Activated CD4-positive, alpha-beta T cell treated with anti-CD3 and anti-CD28 coated beads, Interleukin-2, Interleukin-6, amounts not matched to agents 100 ng/mL and 50 ng/mL, durations not matched to agents 16 hours and 8 hours (primary cell): ENCODE measurements at regions not wholly inside any gene's neighbourhood (a gene's known extent, or its start where the extent isn't known, plus 50 kb on each side); places are given as distances from the start of the nearest gene placed in this dataset.
"Not testable (repeated sequence)": the region's sequence is repeated elsewhere in the genome, so short reads cannot be mapped to it uniquely, and the experiment has no call there.

ENCODE experiments used
- DNase-seq: peaks from one replicate; pipeline ENCODE4 v3.0.0-alpha.2; 2020

GRCh38 chr16:16887193-16887592, 508.3 kb downstream of the NPIPA7 start:
- DNase-seq, result no peak

DNA sequence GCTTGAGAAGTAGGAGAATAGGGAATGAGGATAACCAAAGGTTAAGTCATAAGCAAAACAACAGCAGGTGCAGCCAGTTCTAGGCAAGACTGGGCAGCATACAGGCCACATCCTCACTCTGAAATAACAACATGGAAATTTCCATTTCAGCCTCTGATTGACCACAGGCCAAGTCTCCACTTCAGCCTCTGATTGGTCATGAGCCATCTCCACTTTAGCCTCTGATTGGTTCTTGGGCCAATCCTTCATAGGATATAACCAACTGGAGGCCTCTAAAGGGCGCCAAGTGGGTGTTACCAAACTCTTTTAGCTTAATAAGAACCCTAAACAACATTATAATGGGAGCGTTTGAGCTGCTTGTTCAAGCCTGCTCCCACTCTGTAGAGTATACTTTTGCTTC, 512.0 kb downstream of the NPIPA7 start:
- no peak for DNase-seq

- DNase-seq, result no peak
These were observed 525.7 kb downstream of the NPIPA7 start for GRCh38 chr16:16904601-16905000.

DNA sequence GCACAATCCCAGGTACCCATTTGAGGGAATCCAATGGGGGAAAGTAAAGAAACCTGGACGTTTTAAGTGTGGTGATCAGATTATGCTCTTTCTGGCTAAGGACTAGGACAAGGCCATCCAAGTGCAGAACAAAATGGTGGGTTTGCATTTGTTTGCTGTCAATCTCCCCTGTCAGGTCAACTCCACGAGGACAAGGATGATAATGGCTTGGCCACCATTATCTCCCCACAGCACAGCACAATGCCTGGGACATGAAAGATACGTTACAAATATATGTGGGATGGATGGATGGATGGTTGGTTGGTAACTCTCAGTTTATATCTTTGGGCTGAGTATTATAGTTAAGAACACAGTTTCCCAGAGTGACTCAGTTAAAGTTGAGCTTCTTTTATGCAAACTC, 526.9 kb downstream of the NPIPA7 start:
- DNase-seq, result no peak

DNA sequence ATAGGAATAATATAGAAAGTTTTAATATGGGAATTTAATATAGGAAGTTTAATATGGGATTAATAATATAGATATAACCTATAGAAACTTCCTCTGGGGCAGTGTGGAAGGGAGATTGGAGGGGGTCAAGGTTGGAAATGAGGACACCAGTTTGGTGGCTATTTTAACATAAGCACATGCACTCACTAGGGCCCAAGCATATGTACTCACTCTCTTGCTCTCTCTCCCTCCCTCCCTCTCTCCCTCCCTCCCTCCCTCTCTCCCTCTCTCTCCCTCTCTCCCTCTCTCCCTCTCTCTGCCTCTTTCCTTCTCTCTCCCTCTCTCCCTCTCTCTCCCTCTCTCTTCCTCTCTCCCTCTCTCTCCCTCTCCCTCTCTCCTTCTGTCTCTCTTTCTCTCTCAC, 528.1 kb downstream of the NPIPA7 start:
- no peak for DNase-seq

- DNase-seq, result no peak
These were observed 529.1 kb downstream of the NPIPA7 start for GRCh38 chr16:16908077-16908476.

DNA sequence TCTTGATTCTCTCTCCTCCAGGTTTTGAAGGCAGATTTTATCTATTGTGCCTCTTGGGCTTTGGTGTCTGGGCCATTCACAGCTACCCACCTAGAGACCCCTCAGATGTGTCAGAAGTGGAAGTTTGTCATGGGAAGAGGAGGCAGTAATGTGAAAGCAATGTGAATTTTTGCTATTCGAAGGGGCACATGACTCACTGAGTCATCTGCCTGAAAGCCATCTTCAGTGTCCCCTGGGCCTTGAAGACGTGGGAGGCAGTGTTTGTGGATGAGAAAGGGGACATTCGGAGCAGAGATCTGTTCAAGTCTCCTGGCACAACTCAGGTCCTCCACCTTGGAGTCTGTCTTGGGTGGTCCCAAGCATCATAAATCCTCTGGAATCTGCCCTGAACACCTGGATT, 530.2 kb downstream of the NPIPA7 start:
- no peak for DNase-seq

DNA sequence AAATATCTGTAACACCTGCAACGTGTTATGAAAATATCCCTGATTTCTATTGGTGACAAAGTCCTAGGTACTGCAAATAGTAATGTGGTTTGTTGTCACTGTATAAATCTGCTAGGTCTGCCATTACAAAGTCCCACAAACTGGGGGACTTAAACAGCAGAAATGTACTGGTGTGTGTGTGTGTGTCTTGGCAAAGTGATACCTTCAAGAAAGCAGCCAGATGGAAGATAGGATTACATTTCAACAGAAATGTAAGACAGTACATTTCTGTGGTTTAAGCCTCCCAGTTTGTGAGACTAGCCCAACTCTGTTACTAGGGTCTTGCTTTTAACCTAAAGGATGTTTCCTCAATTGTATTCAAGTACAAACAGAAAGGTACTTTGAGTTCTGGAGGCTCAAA, 531.7 kb downstream of the NPIPA7 start:
- no peak for DNase-seq

DNA sequence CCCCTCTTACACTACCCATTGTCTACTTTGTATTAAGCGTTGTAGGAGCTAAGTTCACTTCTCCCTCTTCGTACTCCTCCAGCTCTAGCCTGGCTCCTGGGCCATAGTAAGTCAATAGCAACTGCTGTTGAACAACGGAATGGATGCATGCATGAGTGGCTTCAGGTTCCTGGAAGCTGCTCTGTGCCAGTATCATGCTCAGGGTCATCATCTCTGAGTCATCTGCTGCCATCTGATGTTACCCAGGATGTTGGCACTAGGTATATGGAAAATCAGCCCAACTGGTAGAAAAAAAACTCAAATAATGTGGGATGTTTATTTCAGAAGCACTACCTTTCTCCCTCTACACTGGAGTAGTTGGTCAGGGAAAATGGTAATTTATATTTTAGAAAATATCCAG, 536.8 kb downstream of the NPIPA7 start:
- no peak for DNase-seq

DNA sequence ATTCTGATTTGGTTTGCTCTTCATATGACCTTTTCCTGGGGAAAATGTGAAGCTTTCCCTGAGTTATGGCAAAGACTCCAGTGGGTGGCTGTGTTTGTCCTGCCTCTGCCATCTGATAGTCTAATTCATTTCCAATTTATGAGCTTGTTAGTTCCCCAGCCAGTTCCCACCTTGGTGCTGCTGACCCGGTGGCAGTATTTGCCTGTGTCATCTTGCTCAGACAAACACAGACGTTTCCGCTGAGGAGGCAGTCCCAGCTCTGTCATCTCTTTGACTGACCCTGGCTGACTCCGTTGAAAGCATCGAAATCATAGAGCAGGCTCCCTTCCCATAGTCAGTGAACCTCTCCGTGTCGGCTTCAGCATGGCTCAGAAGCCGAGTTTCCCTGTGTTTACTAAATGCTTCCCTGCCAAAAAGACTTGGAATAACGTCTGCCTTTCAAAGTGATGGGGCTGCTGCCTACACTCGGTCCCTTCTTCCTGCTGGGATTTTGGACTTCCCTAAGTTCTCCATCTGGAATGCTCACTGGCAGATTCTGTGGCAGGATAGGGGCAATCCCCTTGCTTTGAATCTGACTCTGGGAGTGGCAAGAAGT, 538.3 kb downstream of the NPIPA7 start:
- DNase-seq, result no peak

GRCh38 chr16:16923479-16923878, 544.5 kb downstream of the NPIPA7 start:
- no peak for DNase-seq

- no peak for DNase-seq
These were observed 545.7 kb downstream of the NPIPA7 start for GRCh38 chr16:16924613-16925012.

DNA sequence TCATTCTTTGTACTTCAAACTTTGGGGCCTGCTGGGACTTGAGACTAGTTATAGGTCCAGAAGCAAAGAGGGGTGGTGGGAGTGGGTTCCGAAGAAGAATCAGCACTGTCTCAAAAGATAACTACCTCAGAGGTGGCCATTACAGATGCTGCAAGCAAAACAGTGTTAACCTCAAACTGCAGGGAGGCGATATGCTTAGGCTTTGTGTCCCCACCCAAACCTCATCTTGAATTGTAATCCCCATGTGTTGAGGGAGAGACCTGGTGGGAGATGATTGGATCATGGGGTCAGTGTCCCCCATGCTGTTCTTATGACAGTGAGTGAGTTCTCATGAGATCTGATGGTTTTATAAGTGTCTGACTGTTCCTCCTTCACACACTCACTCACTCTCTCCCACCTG, 545.3 kb downstream of the XYLT1 start:
- no peak for DNase-seq

DNA sequence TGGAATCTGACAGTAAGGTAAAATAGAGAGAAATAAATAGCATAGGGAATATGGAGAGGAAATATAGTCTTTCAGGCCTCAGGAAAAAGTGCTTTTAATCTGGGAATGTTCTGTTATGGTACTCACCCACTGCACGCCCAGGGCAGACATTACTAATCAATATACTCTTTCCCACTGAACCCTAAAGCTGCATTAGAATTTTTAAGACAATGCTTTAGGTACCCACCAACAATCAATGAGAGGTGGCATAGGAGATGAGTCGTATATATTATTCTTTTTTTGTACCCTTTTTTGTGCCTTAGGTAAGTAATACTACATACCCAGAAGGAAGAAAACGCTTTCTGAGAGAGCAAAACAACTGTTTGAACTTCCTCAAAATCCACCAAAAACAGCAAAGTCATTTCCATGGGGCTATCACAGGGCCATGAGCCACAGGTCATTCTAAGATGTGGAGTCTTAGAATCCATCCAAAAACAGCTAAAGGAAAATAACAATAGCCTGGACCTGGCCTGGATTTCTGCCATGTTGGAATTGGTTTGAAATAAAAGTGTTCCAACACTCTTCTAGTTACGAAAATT, 542.1 kb downstream of the XYLT1 start:
- DNase-seq, result no peak

- DNase-seq, result no peak
These were observed 540.3 kb downstream of the XYLT1 start for GRCh38 chr16:16930309-16931000.

DNA sequence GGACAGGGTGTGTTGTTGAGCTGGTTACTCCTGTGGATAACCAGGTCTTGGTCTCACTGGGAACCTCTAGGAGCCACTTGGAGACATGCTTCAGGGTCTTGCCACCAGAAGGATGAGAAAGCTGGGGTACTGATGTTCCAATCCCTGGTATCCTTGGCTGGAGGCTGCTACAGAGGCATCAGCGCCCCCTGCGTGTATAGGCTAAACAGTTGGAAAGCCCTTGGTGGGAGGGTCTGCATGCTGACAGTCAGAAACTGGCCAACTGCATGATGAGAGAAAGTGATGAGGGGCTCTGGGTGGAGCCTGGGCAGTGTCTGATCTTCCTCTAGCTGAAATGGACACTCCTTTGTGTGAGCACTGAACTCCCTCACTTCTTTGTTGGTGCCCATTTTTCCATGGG, 536.9 kb downstream of the XYLT1 start:
- no peak for DNase-seq

- no peak for DNase-seq
These were observed 536.1 kb downstream of the XYLT1 start for GRCh38 chr16:16934660-16935059.

DNA sequence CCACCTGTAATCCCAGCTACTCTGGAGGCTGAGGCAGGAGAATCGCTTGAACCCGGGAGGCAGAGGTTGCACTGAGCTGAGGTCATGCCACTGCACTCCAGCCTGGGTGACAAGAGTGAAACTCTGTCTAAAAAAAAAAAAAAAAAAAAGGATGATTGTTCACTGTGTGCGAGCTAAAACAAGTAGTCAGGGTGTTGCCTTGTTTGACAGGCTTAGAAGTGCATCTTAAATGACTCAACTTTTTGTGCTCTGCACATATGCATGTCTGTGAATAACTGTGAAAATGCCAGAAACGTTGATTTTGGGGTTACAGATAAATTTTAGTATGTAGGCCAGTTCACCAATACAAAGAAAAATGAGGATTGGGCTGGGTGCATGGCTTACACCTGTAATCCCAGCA, 534.9 kb downstream of the XYLT1 start:
- not testable (repeated sequence) for DNase-seq

- DNase-seq, result no peak
These were observed 533.2 kb downstream of the XYLT1 start for GRCh38 chr16:16937576-16937975.

- no peak for DNase-seq
These were observed 532.8 kb downstream of the XYLT1 start for GRCh38 chr16:16938009-16938408.

DNA sequence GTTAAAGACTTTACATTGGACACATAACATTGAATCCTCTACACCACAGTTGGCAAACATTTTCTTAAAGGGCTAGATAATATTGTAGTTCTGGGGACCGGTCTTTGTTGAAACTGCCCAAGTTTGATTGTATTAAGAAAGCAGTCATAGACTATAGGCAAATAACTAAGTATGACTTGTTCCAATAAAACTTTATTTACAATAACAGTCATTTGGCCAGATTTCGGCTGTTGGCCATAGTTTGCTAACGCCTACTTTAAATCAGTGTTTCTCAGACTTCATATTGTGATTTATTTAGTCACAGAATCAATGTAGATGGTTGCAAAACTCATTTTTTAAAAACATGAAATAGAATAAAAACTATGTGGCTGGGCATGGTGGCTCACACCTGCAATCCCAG, 531.8 kb downstream of the XYLT1 start:
- DNase-seq, result no peak

- DNase-seq, result no peak
These were observed 530.4 kb downstream of the XYLT1 start for GRCh38 chr16:16940351-16940750.

DNA sequence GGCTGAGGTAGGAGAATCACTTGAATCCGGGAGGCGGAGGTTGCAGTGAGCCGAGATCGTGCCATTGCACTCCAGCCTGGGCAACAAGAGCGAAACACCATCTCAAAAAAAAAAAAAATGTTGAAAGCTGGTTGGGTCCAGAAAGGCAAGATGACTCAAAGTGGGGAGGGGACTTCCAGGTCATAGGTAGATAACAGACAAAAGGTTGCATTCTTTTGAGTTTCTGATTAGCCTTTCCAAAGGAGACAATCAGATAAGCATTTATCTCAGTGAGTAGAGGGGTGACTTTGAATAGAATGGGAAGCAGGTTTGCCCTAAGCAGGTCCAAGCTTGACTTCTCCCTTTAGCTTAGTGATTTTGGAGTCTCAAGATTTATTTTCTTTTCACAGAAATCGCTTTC, 527.9 kb downstream of the XYLT1 start:
- not testable (repeated sequence) for DNase-seq

DNA sequence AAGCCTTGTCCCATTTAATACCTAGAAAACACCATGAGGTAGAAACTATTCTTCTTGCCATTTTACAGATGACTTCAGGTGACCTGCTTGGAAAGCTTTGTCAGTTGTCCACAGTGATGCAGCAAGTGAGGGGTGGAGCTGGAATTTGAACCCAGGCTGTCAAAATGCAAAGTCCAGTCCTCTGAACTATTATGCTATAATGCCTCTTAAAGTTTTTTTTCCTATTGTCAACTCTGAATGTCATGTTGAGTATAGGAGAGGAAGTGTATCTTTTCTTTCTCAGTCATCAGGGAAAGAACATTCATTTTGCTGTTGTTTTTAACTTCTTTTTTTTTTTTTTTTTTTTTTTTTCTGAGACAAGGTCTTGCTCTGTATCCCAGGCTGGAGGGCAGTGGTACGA, 525.6 kb downstream of the XYLT1 start:
- DNase-seq, result no peak

DNA sequence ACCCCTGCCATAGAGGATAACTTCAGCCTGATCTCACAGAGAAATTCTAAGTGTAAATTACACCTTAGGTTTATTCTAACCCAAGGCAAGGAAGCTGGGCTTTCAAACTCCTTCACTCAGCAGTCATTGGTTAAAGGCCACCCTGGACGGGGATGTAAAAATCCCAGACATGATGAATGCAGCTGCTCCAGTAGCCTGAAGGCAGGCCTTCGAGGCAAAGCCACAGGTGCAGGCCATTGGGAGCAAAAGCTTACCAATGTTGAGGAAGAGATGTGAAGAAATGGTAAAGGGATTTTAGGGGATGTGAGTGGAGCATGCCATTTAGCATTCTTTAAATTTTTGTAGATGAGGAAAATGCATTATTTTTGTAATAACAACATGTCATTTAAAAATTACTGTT, 514.4 kb downstream of the XYLT1 start:
- no peak for DNase-seq
